ENCODE measurements at regions not wholly inside any gene's neighbourhood (a gene's known extent, or its start where the extent isn't known, plus 50 kb on each side); places are given as distances from the start of the nearest gene placed in this dataset.

DNA sequence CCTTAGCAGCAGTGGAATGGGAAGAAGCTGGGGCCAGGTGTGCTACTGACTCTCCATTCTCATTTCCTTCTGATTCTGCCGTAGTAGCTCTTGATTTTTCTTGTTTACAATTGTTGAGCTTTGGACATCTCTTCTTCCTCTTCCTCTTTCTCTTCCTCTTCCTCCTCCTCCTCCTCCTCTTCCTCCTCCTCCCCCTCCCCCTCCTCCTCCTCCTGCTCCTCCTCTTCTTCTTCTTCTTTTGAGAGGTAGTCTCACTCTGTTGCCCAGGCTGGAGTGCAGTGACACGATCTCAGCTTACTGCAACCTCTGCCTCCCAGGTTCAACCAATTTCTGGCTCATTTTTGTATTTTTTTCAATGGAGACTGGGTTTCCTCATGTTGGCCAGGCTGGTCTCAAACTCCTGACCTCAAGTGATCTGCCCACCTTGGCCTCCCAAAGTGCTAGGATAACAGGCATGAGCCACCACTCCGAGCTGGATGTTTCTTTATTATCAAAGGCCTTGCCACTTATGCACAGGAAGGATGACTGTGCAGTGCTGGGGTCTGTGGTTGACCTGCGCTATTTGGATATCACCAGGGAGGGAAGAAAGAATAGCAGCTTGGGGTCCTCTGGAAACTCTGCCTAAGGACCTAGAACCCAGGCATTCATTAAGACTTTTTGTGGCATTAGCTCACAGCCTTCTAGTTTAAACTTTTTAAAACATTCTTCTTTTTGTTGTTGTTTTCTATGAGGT lies 127.8 kb upstream of the KCNJ16 start:
- no peak for DNase-seq
- Histone ChIP-seq H3K27ac (no peak overlapping the region), H3K36me3 (replicated peaks in 1 of 2) (no peaks in the 10 kb centered on the region), H3K4me3 (no peak overlapping the region), H3K9me3 (replicated peaks in 1 of 3) (no peaks in the 10 kb centered on the region), H3K27me3 (no peaks in the 10 kb centered on the region), H3K4me1 (replicated peaks in 1 of 2) (no peaks in the 10 kb centered on the region)
- TF ChIP-seq POLR2A (IDR thresholded peaks at IDR 0.05) = no peak
- TF ChIP-seq, protein P1, sequence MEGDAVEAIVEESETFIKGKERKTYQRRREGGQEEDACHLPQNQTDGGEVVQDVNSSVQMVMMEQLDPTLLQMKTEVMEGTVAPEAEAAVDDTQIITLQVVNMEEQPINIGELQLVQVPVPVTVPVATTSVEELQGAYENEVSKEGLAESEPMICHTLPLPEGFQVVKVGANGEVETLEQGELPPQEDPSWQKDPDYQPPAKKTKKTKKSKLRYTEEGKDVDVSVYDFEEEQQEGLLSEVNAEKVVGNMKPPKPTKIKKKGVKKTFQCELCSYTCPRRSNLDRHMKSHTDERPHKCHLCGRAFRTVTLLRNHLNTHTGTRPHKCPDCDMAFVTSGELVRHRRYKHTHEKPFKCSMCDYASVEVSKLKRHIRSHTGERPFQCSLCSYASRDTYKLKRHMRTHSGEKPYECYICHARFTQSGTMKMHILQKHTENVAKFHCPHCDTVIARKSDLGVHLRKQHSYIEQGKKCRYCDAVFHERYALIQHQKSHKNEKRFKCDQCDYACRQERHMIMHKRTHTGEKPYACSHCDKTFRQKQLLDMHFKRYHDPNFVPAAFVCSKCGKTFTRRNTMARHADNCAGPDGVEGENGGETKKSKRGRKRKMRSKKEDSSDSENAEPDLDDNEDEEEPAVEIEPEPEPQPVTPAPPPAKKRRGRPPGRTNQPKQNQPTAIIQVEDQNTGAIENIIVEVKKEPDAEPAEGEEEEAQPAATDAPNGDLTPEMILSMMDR (IDR thresholded peaks at IDR 0.05) = no peak
- intact Hi-C loops (cut with DNase I) = no loop called here
- WGBS, 4 donors = 76 to 86% (median 79%) methylated on average over 4 of the region's 4 CpGs

DNA sequence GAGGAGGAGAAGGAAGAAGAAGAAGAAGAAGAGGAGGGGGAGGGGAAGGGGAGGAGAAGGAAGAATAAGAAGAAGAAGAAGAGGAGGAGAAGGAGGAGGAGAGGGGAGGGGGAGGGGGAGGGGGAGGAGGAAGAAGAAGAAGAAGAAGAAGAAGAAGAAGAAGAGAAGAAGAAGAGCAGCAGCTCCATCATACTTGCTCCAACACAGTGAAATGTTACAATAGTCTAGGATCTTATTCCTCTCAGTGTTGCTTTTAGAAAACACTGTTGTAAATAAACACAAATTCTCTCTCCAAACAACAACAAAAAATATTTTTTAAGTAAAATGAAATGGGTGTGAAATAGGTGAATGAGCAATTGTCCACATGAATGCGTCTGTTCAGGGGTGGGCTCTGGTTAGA lies 126.6 kb upstream of the KCNJ16 start:
- no peaks in the 10 kb centered on the region for H3K4me1 ChIP-seq (replicated peaks in 1 of 2)
- H3K27ac ChIP-seq = no peak overlapping the region
- H3K9me3 ChIP-seq (replicated peaks in 1 of 3) = no peaks in the 10 kb centered on the region
- DNase-seq = no peak
- H3K36me3 ChIP-seq (replicated peaks in 1 of 2) = no peaks in the 10 kb centered on the region
- WGBS, 4 donors = 93 to 97% (median 96%) methylated on average over 1 of the region's 1 CpG
- no peak overlapping the region for H3K4me3 ChIP-seq
- intact Hi-C loops (cut with DNase I) = no loop called here
- TF ChIP-seq, protein P1 (IDR thresholded peaks at IDR 0.05) = no peak
- TF ChIP-seq POLR2A (IDR thresholded peaks at IDR 0.05) = no peak
- H3K27me3 ChIP-seq = no peaks in the 10 kb centered on the region

DNA sequence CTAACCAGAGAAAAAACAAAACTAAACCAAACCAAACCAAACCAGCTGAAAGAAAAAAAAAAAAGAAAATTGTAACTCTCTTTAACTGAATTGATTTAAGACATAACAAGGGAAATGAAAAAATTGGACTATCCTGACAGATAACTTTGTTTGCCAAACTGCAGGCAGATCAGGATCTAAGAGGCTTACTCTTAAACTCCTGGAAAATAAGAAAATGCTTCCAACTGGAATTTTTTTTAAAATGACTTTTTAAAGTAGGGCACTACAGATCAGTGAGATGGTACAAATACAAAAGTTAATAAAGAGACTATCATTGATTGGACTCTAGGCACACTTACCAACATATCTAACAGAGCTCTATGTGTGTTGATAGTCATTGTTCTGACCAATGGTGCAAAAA lies 125.5 kb upstream of the KCNJ16 start:
- Histone ChIP-seq H3K9me3 (replicated peaks in 1 of 3) (no peaks in the 10 kb centered on the region), H3K27ac (no peak overlapping the region), H3K4me1 (replicated peaks in 1 of 2) (no peaks in the 10 kb centered on the region), H3K36me3 (replicated peaks in 1 of 2) (no peaks in the 10 kb centered on the region), H3K4me3 (no peak overlapping the region), H3K27me3 (no peaks in the 10 kb centered on the region)
- TF ChIP-seq POLR2A (IDR thresholded peaks at IDR 0.05) = no peak
- TF ChIP-seq, protein P1 (IDR thresholded peaks at IDR 0.05) = no peak
- intact Hi-C loops (cut with DNase I) = no loop called here
- no peak for DNase-seq

DNA sequence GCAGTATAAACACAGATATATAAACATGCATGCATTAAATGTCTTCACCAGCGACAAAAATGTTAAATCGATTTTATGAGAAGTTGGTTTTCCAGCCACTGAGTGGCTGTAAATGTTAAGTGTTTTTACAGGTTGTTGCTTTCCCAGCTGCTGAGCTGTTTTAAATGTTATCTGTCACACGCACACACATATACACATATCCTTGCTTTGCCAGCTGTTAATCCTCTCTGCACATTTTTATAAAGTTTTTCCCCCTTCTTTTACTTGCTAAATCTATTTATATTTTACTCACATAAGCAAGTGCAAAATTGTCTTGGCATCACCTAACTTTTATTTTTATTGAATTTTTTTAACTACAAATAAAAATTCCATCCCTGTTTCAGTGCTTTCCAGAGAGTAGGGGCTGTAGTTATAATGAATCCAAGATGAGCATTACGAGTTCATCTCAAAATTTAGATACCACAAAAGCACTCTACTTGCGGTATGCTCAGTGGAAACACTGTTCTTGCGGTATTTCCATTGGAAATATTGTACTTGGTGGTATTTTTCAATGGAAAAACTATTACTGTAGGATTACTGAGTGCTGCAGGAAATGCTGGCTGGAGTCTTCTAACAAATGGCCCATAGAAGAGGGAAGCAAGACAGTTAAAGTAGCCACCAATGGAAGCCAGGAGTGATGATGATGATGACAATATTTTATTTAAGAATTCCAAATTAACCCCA lies 124.9 kb upstream of the KCNJ16 start:
- DNase-seq = no peak
- Histone ChIP-seq H3K36me3 (replicated peaks in 1 of 2) (no peaks in the 10 kb centered on the region), H3K4me1 (replicated peaks in 1 of 2) (no peaks in the 10 kb centered on the region), H3K9me3 (replicated peaks in 1 of 3) (no peaks in the 10 kb centered on the region), H3K4me3 (no peak overlapping the region), H3K27me3 (no peaks in the 10 kb centered on the region), H3K27ac (no peak overlapping the region)
- 81 to 86% (median 83%) methylated on average over 6 of the region's 6 CpGs for WGBS, 4 donors
- TF ChIP-seq, protein P1 (IDR thresholded peaks at IDR 0.05) = no peak
- TF ChIP-seq POLR2A (IDR thresholded peaks at IDR 0.05) = no peak
- intact Hi-C loops (cut with DNase I) = no loop called here

Measured in adrenal gland (tissue), 9 donors.